Stimulated activated CD8-positive, alpha-beta memory T cell treated with anti-CD3 and anti-CD28 coated beads, Interleukin-2, amount 100 ng/mL, for 1 hour (primary cell): ENCODE measurements at regions not wholly inside any gene's neighbourhood (a gene's known extent, or its start where the extent isn't known, plus 50 kb on each side); places are given as distances from the start of the nearest gene placed in this dataset.

Experiments used
- DNase-seq, 2 donors: peaks; one replicate each; pipeline ENCODE4 v3.0.0-alpha.2; 2020; ENCODE audit warnings: low read depth in 2 of 2

DNA sequence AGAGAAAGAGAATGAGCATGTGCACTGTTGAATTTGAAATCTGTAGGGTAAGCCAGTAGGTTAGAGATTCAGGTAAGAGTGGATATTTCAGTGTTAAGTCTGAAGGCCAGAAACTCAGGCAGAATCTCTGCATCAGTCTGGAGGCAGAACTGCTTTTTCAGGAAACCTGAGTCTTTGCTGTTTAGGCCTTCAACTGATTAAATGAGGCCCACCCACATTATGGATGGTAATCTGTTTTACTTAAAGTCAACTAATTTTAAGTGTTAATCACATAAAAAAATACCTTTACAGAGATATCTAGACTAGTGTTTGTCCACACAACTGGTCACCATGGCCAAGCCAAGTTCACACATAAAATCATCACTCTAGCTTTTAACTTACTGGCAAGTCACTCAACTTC, 205.0 kb upstream of the DDHD1 start:
- no peak for DNase-seq

DNA sequence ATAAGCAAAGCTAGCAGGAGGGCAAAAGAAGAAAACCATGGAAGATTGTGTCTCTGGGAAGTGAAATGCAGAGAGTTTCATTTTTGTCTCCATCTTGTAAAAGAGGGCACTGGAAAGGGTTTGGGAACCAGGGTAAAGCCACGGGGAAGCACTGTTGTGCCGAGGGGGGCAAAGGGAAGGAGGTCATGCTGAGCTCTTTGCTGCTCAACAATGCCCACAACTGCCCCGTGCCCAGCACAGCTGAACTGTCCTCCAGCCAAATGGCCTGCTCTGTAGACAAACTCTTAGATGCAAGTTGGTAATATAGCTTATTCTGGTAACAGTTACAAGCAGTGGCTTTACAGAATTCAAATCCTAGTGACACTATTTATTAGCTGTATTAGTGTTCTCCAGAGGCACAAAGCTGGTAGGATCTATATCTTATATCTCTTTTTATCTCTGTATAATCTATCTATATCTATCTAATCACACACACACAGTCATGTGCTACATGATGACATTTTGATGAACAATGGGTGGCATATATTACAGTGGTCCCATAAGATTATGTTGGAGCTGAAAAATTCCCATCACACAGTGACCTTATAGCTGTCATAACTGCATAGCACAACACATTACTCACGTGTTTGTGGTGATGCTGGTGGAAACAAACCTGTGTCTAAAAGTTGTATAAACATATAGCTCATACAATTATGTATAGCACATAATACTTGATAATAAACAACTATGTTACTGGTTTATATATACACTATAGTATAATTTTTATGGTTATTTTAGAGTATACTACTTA, 203.4 kb upstream of the DDHD1 start:
- DNase-seq: no peak

DNA sequence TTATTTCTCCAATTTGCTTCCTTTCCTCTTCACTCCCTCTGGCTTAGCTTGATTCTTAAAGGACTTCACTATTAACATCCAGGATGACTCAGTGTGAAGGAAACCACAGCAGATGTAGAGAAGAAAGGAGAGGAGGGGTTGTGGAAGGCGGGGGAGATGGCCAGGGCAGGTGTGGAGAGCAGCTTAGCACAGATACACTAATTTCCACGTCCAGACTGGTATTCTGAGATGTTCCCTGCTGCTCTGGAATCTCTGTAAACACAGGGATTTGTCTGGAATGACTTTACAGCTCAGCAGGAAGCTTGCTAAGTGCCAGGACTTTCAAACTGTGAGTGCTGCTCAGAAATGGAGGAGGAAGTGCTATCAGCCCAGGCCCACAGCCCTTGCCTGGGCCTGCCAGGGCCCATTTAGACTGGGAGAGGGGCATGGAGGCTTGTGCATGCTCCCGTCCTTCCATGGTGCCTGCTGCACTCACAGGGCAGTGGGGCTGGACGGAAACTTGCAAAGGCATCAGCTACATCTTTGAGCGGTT, 202.5 kb upstream of the DDHD1 start:
- DNase-seq: no peak

DNA sequence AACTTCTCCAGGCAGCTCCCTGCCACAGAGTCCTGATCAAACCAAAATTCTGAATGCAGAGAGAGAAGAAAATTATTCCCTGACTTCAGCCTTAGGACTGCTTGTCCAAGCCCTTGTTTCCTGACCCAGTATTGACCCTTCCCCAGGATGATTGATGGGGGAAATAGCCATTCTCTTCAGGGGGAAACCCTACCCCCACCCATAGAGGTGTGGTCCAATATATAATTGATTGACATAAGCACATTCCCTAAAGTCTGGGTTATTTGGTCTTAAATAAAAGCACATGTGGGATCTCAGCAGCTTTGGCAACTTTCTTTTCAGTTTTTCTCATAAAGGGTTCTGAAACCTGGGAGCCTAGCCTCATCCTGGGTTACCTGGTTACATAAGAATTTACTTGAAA, 201.2 kb upstream of the DDHD1 start:
- DNase-seq: no peak

DNA sequence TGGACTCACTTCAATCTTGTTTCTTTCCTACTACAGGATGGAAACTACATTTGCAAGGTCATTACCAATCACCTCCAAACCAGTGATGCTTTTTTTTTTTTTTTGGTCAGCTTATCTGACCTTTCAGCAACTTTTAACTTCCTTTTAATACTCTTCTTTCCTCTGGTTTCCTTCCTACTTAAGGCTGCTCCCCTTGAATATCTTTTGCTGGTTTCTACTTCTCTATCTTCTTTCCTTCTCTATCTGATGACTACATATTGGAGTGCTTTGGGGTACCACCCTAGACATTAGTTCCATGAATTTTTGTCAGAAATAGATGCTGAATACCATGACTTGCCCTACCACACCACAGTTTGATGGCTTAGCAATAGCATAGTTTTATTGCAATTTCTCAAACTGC, 197.7 kb upstream of the DDHD1 start:
- DNase-seq: no peak

DNA sequence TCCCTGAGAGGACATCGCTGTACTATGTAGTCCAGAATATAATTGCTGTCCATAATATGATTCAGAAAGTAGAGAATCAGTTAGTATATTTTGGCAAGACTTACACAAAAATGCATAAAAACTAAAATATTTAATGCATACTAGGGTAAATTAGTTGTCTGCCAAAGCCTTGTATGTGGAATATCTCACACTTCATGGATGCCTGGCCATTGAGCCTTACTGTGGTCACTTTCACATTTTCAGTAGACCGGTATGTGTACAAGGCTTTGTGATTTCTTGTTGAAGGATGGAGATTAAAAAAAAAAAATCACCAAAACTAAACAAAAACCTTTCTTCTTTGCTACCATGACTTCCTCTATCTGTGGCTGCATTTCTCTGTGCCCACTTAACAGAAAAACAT, 197.3 kb upstream of the DDHD1 start:
- no peak for DNase-seq

DNA sequence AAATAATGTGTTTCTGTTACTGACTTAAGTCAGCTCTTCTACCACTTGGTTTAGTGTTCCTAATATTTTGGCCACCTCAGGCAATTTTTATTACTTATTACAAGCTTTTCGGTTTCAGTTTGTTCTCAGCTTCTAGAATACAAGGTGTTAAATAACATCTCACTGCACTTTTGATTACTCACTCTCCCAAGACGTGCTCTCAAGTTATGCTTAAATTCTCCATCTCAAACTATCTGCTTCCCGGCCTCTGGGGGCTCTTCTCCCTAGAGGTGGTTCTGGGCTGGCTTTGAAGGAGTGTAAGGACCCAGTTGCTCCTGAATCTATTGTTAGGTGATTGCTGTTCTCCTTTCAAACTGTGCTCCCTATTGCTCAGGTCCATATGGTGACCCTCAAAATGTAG, 193.9 kb upstream of the DDHD1 start:
- no peak for DNase-seq

DNA sequence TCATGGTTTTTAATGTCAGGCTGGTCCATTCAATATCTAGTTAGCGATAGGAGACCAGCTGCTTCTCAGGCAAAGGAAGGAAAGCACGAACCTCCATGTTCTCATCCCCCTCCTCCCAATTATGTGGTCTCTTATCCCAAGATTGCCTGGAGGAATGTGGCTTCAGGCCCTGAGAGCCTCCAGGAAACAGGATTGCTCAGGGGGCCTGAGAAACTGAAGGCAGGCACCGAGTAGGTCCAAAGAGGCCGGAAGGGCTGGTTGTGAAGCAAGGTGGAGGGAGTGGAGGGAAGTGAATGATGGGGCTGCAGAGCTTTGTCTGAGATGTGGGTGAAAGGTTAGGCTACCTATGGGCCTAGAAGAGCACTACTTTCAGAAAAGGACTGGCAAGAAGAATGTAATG, 188.2 kb upstream of the DDHD1 start:
- DNase-seq: no peak

DNA sequence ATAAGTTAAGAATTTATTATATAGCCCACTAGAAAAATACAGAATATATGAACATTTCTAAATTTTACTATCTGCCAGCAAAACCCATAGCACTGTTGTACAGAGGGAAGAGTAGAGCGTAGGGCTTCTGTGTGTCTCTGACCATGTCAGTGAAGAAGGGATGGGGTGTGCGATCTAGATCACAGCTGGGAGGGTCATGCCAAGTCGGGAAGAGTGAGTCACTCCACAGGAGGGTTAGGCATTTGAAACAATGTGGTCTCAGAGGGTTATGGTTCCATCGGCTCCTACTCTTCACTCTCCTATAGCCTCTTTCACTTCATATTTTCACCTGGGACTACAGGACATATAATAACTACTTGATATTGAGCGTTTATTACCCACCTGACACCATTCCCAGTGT, 185.1 kb upstream of the DDHD1 start:
- DNase-seq: no peak

DNA sequence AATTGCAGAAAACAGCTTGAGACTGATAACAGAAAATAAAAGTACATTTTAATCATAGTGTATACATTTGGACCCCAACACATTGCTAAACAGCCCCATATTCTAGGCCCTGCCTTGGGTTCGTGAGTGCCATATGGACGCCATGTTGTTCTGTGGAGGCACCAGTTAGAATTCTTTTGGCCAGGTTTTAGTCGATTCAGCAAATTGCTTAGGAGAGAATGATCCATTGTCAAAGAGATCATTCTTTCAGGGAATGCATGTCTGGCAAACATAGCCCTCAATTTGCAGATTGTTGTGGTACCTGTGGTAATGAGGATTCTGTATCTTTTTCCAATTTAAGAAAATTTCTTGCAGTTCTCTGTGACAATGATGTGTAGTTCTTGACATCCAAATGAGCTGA, 183.6 kb upstream of the DDHD1 start:
- no peak for DNase-seq

DNA sequence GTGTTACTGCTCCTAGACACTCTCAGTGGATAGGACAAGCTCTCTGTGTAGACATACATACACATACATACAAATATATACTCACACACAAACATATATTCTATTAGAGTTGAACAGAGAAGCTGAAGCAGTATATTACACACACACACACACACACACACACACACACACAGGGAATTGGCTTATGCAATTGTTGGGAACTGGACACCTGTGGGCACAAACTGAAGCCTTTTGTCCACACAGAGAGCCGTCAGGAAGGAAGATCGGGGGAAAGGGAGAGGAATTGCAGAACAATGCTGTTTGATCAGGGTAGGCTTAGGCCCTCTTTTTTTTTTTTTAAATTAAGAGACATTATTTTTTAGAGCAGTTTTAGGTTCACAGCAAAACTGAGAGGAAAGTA, 180.7 kb upstream of the DDHD1 start:
- DNase-seq: no peak

DNA sequence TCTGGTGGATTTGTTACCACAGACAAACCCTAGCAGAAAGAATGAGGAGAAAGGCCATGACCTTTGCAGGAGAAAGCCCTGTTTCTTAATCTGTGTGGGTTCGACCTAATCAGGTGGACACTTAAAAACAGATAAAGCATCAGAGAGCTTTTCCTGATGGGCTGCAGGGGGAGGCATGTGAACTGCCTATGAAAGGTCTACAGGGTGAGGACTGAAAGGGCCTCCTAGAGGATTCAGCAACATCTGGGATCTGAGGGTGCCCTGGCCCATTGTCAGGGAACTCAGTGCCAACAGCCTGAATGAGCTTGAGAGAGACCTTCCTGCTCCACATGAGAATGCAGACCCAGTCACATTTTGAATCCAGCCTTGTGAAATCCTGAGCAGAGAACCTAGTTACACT, 178.8 kb upstream of the DDHD1 start:
- no peak for DNase-seq

DNA sequence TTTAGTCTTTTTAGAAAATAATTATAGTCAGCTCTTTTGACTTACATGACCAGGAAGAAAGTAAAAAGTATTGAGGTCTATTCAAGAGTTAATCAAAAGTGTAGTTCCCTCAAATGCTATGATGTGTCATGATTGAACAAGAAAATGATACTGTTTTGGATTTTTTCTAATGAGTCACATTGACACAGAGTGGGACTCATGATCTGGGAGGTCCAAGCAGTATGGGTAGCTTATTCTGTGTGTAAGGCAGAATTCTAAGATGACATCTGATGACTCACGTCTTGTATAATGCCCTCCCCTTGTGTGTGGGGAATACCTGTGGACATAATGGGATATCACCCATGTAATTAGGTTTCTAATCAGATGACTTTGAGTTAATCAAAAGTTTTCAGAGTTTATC, 178.1 kb upstream of the DDHD1 start:
- DNase-seq: no peak

DNA sequence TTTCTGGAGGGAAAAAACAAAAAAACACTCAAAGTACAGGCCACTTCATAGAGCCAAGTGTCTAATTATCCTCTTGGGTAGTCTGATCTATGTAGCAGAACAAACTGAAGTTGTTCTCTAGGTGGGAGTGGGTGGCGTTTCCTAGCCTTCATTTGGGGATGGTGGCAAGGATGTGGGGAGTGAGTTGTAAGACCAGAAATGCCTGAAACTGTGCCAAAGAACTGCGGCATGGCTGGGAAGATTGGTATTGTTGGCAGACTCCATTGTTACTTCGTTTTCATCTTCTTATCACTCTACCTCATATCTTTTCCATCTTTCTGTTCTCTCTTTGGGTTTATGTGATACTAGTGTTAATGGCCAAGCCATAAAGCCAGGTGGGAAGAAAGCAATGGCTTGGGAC, 177.3 kb upstream of the DDHD1 start:
- DNase-seq: no peak

DNA sequence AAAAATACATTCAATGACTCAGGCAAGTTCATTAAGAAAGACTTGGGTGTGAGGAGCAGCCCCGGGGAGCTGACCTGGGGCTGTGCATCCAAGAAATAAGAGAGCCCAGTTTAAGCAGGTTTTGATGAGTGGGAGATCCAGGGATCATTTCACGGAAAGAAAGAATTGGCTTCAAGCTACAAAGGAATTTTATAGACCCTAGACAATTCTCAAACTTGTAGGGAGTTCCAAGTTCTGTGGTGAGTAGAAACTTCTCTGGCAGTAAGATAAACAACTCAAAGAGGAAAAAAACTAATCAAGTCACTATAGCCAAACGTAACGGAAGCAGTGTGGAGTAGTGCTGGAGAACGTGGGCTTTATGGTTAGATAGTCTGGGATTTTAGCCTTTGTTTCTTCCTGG, 175.7 kb upstream of the DDHD1 start:
- no peak for DNase-seq

DNA sequence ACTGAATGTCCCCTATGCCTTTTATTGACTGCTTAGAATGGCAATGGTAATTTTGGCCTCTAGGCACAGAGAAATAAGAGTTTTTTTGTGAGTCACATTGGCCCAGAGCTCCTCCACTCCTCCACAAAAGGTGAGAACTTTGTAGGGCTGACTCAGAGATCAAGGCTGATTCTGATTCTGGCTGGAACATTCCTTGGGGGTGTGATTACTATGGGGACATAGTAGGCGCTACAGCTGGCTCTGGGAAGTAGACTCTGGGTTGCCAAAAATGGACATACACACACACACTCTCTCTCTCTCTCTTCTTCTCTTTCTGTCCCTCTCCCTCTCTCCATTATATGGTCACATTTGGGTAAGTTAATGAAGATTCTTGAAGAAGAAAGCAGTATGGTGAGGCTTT, 174.6 kb upstream of the DDHD1 start:
- DNase-seq: no peak

DNA sequence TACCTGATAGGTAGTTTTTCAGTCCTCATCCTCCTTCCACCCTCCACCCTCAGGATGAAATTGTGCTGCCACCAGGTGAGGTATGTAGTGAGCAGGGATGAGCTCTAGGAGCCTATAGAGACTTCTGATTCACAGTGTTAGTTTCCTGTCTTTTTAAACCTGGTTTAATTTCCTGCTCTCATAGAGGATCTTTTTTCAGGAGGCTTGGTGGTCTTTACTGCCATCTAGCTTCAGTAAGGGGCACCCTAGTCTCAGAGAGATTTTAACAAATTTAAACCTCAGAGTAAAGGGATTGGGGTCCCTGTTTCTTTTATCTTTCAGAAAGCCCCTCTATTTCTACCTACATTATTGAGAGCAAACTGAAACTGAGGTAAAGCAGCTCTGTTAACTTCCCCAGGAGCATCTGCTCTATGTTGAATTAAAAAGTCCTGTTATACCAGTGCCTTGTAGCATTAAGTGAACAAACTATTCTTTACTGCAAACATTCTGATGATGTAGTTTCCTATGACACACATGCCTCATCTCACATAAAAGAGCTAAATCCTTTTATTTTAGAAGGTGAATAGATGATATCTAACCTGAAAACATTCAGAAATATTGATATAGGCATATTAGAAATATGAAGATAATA, 172.2 kb upstream of the DDHD1 start:
- DNase-seq: no peak

DNA sequence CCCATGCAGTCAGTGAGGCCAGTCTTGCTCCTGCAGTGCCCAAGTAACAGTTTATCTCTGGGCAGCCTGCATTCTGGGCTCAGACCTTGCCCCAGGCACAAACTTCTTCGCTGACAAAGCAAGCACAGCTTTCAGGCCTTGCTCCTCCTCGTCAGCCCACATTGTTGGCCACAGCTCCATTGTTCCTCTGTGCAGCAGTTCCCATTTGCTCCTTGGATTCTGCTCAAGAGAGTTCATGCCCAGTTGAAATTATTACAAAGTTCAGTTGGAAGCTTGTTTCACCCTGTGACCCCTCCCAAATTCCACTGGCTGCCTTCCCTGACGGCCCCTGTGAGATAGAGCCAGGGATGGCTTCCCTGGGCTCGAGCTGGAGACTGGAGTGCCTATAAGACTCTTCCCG, 163.4 kb upstream of the DDHD1 start:
- no peak for DNase-seq

DNA sequence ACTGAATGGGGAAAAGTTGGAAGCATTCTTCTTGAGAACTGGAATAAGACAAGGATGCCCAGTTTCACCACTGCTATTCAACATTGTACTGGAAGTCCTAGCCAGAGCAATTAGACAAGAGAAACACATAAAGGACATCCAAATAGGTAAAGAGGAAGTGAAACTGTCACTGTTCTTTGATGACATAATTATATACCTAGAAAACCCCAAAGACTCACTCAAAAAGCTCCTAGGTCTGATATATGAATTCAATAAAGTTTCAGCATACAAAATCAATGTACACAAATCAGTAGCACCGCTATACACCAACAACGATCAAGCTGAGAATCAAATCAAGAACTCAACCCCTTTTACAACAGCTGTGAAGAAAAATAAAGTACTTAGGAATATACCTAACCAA, 157.3 kb upstream of the DDHD1 start:
- no peak for DNase-seq

DNA sequence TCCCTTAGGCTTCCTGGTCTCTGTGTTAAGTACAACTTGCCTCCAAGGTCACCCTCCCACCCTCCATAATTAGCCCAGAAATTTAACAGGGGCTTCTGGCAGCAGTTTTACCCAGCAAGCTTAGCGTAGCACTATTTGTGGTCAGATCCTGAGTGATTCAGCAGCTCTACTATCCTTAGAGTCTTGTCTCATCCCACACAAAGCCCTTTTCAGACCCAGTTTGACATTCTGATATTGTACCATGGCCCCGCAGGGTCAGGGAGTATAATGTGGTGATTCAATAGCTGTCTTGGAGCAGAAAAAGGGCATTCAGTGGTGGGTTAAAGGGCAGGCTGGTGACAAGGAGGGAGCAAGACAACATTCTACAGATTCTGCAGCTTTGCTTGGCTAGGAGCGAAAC, 153.8 kb upstream of the DDHD1 start:
- no peak for DNase-seq

DNA sequence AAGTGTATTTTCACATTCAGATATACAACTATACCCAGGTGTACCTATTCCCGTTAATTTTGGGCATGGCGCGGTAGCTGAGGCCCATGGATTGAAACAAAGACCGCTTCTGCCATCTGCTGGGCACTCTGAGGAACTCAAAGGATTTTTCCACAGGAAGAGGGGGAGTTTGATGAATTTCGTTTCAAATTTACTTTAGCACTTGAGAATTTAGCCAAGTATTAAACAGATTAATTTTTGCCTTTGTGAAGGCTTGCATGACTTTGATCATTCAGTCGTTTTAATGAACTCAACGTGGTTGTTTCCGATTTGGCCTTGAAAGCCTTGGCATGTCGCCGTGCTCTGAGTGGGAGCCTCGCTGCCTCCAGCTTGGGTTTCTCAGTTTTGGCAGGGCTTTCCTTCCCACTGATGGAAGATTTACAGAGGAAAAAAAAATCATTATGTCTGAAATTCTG, 153.2 kb upstream of the DDHD1 start:
- peak in 1 of 2 donors; percentile 11 for DNase-seq

DNA sequence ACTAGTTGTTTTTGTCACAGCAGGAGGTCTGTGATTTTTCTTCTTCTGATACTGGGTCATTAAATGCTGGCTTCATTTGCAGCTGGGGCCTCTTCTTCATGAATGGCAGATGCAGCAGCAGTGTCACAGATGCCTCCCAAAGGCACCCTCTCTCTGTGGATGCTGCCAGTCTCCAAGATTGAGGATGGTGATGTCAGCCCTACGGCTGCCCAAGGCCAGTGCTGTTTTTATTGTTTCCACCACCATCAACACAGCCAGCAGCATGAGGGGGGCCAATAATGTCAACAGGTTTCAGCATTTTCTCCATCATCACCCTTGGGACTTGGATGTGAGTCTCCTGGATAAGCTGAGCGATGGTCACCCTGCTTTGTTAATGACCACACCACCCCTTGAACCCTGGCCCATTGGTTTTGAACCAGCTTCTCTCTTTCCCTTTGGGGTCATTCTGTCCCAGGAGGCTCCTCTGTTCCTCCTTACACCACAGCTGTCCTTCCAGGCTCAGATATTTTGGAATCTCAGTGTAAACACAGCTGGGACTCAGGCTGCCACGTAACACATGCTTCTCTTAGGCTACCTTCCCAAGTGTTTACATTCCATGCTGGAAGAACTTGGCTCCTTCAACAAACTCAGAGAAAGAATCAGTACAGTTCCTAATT, 151.7 kb upstream of the DDHD1 start:
- no peak for DNase-seq

DNA sequence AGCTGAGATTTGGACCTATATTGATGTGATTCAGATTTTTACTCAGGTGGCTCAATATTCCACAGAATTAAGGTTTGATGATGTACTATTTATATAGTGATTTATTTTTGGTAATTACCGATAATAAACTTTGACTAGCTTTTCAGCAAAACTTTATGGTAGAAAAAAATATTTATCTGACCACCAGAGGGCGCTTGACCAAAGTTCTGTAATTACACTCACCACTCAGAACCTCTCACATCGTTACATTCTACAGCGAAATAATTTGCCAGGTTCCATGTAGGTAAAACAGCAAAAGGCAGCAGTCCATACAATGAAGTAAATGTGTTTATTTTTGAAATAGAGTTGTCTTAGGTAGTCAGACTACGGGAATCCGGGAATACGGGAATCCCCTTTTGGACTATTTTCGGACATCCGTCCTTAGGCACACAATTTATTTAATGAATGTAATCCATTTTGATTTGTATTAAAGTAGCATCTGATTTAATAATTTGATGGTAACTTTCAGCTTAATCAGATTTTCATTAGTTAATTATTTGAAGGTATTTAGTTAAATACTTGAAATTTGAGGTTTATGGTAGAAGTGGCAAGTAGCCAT, 143.0 kb upstream of the DDHD1 start:
- no peak for DNase-seq
